ENCODE measurements at regions not wholly inside any gene's neighbourhood (a gene's known extent, or its start where the extent isn't known, plus 50 kb on each side); places are given as distances from the start of the nearest gene placed in this dataset.

DNA sequence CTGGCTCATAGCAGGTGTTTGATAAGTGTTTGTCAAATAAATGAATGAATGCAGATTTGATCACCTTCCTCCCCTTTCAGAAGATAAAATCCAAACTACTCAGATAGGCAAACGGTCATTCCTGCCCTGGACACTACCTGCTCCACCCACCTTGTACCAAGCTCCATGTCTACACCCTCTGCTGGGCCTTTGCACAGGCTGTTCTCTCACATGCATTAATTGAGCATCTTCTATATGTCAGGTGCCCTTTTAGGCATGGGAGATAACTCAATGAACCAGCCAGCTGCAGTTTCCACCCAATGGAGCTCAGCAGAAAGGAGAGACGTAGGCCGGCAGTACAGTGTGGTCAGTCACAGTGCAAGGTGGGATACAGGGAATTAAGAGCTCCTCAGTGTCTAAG lies 102.3 kb upstream of the CPEB4 start:
- DNase-seq = no peak

DNA sequence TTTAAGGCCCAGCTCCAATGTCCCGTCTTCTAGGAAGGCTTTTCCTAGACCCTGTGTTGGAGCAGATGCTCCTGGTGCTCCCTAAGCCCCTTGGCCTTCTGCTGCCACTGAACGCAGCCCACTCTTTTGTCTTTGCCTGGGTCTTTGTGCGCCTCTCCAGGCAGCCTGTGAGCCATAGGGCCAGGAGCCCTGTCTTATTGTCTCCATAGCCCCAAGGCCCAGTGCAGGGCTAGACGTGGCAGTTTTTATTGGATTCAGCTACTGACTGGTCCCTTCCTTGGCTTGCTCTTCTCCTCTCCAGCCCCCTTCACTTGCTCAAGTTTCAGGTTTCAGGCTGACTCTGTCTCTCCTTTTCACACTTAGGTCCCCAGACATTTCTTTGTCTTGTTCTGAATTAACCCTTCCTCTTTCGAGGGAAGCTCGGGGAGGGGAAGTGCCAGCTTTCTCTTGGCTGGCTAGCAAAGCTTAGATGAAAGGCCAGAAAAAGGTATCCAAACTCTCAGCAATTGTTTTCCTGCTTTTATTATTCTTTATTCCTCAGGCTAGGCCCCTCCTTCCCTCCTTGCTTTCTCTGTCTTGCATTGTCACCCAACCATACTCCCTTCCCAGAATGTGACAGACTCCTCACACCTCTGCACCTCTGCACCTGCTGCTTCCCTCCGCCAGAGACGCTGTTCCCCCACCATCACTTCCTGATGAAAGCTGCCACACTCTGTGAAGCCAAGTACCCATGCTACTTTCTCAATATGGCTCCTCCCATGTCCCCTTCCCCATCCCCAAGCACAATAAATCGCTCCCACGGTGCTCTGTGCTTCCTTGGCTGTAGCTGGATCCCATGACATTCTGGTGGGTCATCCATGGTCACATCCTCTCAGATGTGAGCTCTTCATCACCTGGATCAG lies 101.6 kb upstream of the CPEB4 start:
- no peak for DNase-seq

GRCh38 chr5:173789031-173789920 lies 98.9 kb upstream of the CPEB4 start:
- DNase-seq = no peak

DNA sequence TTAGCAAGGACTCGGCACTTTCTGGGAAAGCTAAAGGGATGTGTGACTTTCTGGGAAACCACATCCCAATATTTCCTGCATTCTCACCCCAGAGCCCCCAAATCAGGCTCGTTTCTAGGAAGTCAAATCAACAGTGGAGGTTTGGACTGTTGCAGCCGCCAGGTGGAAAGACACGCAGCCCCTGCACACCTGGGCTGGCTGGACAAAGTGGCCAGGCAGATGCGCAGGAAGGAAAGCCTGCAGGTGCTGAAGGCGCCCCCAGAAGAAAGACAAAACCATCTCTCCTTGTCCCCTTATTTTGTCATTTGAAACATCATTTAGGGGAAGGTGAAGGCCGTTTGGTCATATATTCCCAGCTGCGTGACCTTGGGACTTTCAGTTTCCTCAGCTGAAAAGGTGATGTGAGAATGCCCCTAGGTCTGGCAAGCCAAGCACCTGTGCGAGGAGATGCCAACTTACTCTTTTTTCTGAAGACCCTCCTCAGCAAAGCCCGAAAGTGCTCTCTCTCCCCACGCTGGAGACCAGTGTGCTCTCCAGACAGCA lies 97.9 kb upstream of the CPEB4 start:
- no peak for DNase-seq

DNA sequence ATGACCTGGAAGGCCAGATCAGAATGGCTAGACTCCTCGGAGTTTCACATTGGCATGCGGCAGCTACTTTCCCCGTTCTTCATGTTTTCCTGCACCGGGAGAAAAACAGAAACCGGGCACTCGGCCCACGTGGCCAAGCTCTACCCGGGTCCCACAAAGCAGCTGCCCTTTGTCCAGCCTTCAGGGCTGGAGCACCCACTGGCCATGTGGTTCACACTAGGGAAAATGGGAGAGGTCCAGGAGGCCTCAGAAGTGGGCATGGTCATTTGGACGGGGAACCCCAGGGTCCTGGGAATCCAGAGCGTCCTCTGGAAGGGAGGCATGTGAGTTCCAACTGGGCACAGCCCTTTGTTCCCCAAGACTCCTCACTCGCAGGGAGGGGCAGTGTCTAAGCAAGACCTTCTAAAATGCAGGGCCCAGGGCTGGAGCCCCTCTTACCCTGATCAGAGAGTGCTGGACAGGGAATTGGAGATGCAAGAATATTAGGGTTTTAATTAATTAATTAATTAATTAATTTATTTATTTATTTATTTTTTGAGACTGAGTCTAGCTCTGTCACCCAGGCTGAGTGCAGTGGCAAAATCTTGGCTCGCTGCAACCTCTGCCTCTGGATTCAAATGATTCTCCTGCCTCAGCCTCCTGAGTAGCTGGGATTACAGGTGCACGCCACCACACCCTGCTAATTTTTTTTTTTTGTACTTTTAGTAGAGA lies 97.2 kb upstream of the CPEB4 start:
- no peak for DNase-seq

GRCh38 chr5:173791878-173792277 lies 96.3 kb upstream of the CPEB4 start:
- no peak for DNase-seq

- no peak for DNase-seq
Measured at GRCh38 chr5:173792781-173793547, 95.2 kb upstream of the CPEB4 start.

DNA sequence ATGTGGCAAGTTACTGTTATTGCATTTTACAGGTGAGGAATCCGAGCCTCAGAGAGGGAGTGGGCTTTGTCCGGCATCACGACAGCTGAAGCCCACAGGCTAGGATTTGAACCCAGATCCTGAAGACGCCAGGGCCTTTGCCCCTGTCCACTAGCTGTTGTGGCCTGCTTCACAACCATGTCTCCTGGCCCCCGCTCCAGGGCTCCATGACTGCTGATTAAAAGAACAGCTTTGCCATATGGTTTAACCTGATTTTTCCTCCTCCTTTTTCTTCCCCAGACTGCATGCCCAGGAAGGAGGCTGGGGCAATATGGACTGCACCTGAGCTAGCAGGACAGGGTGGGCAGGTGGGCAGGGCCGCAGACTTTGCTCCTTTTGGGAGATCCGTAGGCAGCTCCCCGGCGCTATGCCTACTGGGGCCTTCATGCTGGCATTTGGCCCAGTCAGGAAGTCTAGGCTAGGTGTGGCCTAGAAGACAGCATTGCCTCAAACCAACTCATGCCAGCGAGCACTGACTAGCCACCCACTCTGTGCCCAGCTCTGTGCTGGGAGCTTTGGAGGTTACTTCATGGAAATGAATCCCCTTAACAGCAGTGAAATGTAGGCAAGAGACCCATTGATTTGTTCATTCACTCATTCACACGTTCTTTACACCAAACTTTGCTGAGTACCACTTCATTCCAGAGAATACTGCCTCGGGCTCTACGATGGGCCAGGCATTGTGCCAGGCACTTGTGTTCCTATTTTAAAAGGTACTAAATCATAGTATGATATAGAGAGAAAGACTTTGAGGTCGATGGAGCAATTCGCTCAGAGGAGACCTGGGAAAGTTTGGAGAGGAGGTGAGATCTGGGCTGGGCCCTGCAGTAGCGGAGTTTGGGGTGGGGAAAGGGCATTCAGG lies 94.3 kb upstream of the CPEB4 start:
- DNase-seq = no peak

GRCh38 chr5:173794901-173795416 lies 93.2 kb upstream of the CPEB4 start:
- no peak for DNase-seq

DNA sequence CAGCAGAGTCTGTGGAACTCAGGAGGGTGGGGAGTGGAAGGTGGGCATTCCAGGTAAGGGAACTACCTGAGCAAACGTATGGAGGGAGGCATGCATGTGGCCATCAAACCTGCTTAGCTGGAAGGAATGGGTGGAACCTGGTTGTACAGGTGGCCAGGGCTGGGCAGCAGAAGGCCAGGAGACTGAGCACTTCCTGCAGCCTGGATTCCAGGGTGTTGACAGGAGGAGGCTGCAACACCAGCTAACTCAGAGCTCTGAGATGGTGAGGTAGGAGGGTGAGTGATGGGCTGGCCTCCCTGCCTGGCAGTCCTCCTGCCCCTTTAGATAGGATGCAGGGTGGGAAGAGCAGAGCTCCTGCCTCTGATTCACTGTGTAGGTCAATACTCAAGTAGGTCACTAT lies 92.5 kb upstream of the CPEB4 start:
- DNase-seq = no peak

- no peak for DNase-seq
Measured at GRCh38 chr5:173796721-173797495, 91.2 kb upstream of the CPEB4 start.

GRCh38 chr5:173798127-173798810 lies 89.9 kb upstream of the CPEB4 start:
- no peak for DNase-seq

DNA sequence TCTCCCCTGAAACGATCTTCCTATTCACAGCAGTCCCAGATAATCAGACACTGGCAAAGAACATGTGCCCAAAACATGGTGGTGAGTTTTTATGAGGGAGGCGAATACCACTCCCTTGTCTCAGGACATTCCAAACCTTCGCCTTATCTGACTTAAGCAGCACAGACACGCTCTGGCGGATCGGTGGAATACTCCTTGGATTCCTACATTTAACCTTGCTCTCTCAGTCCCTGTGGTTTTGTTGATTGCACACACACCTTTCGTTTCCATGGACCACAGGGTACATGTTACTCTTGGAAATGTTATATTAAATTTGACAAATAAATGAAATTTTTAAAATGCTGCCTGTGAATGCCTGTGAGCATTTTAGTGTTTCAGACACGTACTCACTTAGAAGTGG lies 87.8 kb upstream of the CPEB4 start:
- no peak for DNase-seq

DNA sequence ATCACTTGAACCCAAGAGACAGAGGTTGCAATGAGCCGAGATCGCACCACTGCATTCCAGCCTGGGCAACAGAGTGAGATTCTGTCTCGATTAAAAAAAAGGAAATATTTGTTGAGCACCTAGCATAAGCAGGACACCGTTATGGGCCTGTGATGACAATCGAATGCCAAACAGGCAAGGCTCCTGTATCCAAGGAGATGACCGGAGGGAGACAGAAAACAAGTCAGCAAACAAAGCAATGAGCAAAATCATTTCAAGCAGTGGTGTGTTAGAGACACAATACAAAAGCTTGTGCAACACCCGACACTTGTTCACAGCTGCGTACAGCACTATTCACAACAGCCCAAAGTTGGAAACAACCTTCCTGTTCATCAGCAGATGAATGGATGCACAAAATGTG lies 87.1 kb upstream of the CPEB4 start:
- no peak for DNase-seq

- no peak for DNase-seq
Measured at GRCh38 chr5:173802670-173803165, 85.4 kb upstream of the CPEB4 start.

DNA sequence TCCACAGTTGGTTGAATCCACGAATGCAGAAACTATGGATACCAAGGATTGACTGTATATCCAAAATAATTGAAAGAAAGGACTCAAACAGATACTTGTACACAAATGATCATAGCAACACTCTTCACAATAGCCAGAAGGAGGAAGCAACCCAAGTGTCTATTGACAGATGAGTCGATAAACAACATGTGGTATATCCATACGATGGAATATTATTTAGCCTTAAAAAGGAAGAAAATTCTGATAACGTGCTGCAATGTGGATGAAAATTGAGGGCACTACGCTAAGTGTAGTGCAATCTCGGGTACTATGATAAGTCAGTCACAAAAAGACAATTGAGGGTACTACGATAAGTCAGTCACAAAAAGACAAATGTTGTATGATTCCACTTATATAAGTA lies 83.6 kb upstream of the CPEB4 start:
- DNase-seq = no peak

- no peak for DNase-seq
Measured at GRCh38 chr5:173806270-173807035, 81.7 kb upstream of the CPEB4 start.

GRCh38 chr5:173807181-173807655 lies 80.9 kb upstream of the CPEB4 start:
- DNase-seq = no peak

All from NCI-H748 treated with DMSO at 0.1 percent for 48 hours (cell line).